ENCODE measurements at regions not wholly inside any gene's neighbourhood (a gene's known extent, or its start where the extent isn't known, plus 50 kb on each side); places are given as distances from the start of the nearest gene placed in this dataset.

DNA sequence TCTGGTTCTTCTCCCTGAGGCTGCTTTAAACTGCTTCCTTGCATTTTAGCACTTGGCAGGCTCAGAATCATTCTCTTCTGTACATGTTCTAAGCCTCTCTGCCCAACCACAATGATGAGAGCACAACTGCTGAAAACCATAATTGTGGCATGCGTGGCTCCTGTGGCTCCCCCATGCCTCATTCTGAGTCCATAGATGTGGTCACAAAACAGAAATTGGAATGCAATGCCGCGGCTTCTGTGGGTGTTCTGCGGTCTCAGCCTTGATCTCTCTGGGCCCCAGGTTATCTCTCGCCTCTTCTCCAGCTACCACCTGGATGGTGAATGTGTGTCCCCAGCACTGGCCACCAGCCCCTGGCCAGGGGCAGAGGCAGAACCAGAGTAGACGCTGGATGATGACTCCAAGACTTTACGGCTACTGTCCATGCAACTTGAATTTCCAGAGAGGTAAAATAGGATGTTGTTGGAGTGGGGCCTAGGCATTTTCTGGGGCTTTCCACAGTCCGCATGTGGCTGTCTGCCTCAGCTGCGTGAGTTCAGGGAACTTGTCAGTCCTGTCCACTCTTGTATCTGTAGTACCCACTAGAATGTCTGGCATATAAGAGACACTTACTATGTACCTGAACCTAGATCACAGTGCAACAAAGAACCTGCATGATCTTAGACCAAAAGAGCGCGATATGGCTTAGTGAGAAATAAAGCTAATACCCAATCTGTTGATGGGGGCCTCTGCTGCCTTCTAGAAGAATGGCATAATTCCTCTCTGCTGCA lies 52.4 kb upstream of the ADRB1 start:
- H3K4me3 ChIP-seq (ENCODE audit: low read depth in 1 of 3, low read length in 3 of 3): no peak overlapping the region
- 94% methylated on average over 11 of the region's 11 CpGs for WGBS
- DNase-seq (ENCODE audit: low spot score): no peak
- no peaks in the 10 kb centered on the region for H3K27me3 ChIP-seq (ENCODE audit: control insufficient read depth in 4 of 4, insufficient read depth in 4 of 4, low read length in 3 of 4)
- TF ChIP-seq TAF1 (conservative IDR thresholded peaks at IDR 0.05) (no peak), JUND (IDR thresholded peaks at IDR 0.05) (no peak)
- H3K9ac ChIP-seq (ENCODE audit: low read depth in 1 of 2, low read length in 2 of 2): no peak overlapping the region
- peaks cover 4 to 13% (median 5%) of the 10 kb centered on the region in 4 donors for H3K4me1 ChIP-seq (ENCODE audit: control insufficient read depth in 4 of 4, insufficient read depth in 4 of 4, low read length in 3 of 4)
- no peaks in the 10 kb centered on the region for H3K36me3 ChIP-seq (ENCODE audit: control insufficient read depth in 4 of 4, insufficient read depth in 3 of 4, low read depth in 1 of 4, low read length in 3 of 4)
- H3K9me3 ChIP-seq (ENCODE audit: control insufficient read depth in 4 of 4, low read length in 3 of 4): no peaks in the 10 kb centered on the region
- H3K27ac ChIP-seq (ENCODE audit: low read depth in 1 of 2, low read length in 2 of 2): no peak overlapping the region

- Histone ChIP-seq H3K36me3 (ENCODE audit: control insufficient read depth in 4 of 4, insufficient read depth in 3 of 4, low read depth in 1 of 4, low read length in 3 of 4) (no peaks in the 10 kb centered on the region), H3K27ac (ENCODE audit: low read depth in 1 of 2, low read length in 2 of 2) (no peak overlapping the region), H3K4me1 (ENCODE audit: control insufficient read depth in 4 of 4, insufficient read depth in 4 of 4, low read length in 3 of 4) (peaks cover 4 to 13% (median 5%) of the 10 kb centered on the region in 4 donors), H3K4me3 (ENCODE audit: low read depth in 1 of 3, low read length in 3 of 3) (no peak overlapping the region), H3K27me3 (ENCODE audit: control insufficient read depth in 4 of 4, insufficient read depth in 4 of 4, low read length in 3 of 4) (no peaks in the 10 kb centered on the region), H3K9me3 (ENCODE audit: control insufficient read depth in 4 of 4, low read length in 3 of 4) (no peaks in the 10 kb centered on the region), H3K9ac (ENCODE audit: low read depth in 1 of 2, low read length in 2 of 2) (no peak overlapping the region)
- peak in 1 of 2 donors; percentile 69 for TF ChIP-seq RXRA (IDR thresholded peaks at IDR 0.05)
- TF ChIP-seq YY1 (IDR thresholded peaks at IDR 0.05): no peak
- peak in 1 of 2 donors; percentile 6 for TF ChIP-seq HNF4A (conservative IDR thresholded peaks at IDR 0.05)
- DNase-seq (ENCODE audit: low spot score): no peak
- 72% methylated on average over 9 of the region's 9 CpGs for WGBS
These were observed 51.1 kb upstream of the ADRB1 start for GRCh38 chr10:113992471-113993011.

DNA sequence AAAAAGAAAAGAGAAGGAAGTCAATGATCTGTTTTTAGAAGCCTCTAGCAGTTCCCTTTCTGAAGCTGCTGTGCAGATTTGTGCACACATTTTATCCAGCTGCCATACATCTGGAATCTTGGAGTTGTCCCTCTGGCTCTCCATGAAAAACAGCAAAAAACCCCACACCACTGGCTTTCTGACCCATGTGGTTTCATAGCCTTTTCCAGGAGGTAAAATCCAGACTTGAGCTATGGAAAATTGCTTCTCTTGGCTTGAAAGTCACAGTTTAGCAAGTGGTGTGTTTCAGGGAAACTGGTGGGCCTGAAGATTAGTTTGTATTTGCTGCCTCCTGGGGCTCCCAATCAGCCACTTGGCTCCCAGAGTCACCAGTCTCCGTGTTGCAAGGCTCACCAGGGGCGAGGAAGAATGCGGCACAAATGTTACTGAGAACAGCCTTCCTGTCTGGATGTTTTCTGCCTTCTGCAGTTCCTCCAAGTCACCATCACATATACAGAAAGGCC lies 50.1 kb upstream of the ADRB1 start:
- no peak for DNase-seq (ENCODE audit: low spot score)
- Histone ChIP-seq H3K27ac (ENCODE audit: low read depth in 1 of 2, low read length in 2 of 2) (no peak overlapping the region), H3K4me1 (ENCODE audit: control insufficient read depth in 4 of 4, insufficient read depth in 4 of 4, low read length in 3 of 4) (peaks cover 4 to 13% (median 5%) of the 10 kb centered on the region in 4 donors), H3K27me3 (ENCODE audit: control insufficient read depth in 4 of 4, insufficient read depth in 4 of 4, low read length in 3 of 4) (no peaks in the 10 kb centered on the region), H3K4me3 (ENCODE audit: low read depth in 1 of 3, low read length in 3 of 3) (no peak overlapping the region), H3K9ac (ENCODE audit: low read depth in 1 of 2, low read length in 2 of 2) (no peak overlapping the region), H3K9me3 (ENCODE audit: control insufficient read depth in 4 of 4, low read length in 3 of 4) (no peaks in the 10 kb centered on the region), H3K36me3 (ENCODE audit: control insufficient read depth in 4 of 4, insufficient read depth in 3 of 4, low read depth in 1 of 4, low read length in 3 of 4) (no peaks in the 10 kb centered on the region)
- TF ChIP-seq, protein P1, sequence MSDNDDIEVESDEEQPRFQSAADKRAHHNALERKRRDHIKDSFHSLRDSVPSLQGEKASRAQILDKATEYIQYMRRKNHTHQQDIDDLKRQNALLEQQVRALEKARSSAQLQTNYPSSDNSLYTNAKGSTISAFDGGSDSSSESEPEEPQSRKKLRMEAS (IDR thresholded peaks at IDR 0.05): no peak
- peak in 1 of 2 donors; percentile 17 for TF ChIP-seq RAD21 (IDR thresholded peaks at IDR 0.05)
- WGBS: 75% methylated on average over 3 of the region's 3 CpGs

All from liver (tissue), 7 donors.